Stomach (tissue), 8 donors: ENCODE measurements at regions not wholly inside any gene's neighbourhood (a gene's known extent, or its start where the extent isn't known, plus 50 kb on each side); places are given as distances from the start of the nearest gene placed in this dataset.

Experiments used
- DNase-seq, 2 donors: peaks; one replicate each; pipeline versions ENCODE4 v3.0.0 to v3.0.0-alpha.2; 2013 to 2019
- H3K27ac ChIP-seq, 5 donors: fragments of 200-600 bp in 4 of 5; sonication (generic) in 4 of 5; one replicate each; pipeline ENCODE4 v1.5.1; 2013 to 2019; ENCODE audit warnings: mild to moderate bottlenecking in 1 of 5, moderate library complexity in 1 of 5
- H3K27me3 ChIP-seq, 3 donors: fragments of 200-600 bp; sonication (generic); one replicate each; pipeline ENCODE4 v1.5.1; 2017 to 2019; ENCODE audit warnings: mixed run types in 1 of 3
- H3K36me3 ChIP-seq, 4 donors: fragments of 200-600 bp; sonication (generic); 1 replicate in 3 of 4; 2 replicates in 1 of 4; pipeline ENCODE4 v1.5.1; 2016 to 2019
- H3K4me1 ChIP-seq, 4 donors: fragments of 200-600 bp; sonication (generic); one replicate each; pipeline ENCODE4 v1.5.1; 2016 to 2019
- H3K4me3 ChIP-seq, 4 donors: fragments of 200-600 bp; sonication (generic) in 3 of 4; one replicate each; pipeline ENCODE4 v1.5.1; 2016 to 2019; ENCODE audit warnings: mild to moderate bottlenecking in 1 of 4
- H3K9me3 ChIP-seq, 4 donors: fragments of 200-600 bp; sonication (generic); one replicate each; pipeline ENCODE4 v1.5.1; 2016 to 2019
- CTCF ChIP-seq, 7 experiments: fragments of 450-650 bp in 4 of 7; fragments of 200-600 bp in 3 of 7; sonication (generic) in 3 of 7; IDR thresholded peaks; one replicate each; pipeline ENCODE4 v1.5.1; 2016 to 2019; ENCODE audit warnings: antibody characterized with exemption in 7 of 7, control low read depth in 2 of 7, mild to moderate bottlenecking in 1 of 7
- EP300 ChIP-seq: sonication (generic); formaldehyde crosslinking; IDR thresholded peaks from one replicate; pipeline ENCODE4 v1.6.1; 2017; ENCODE audit warnings: antibody characterized with exemption
- POLR2A ChIP-seq, 4 donors: fragments of 450-650 bp; IDR thresholded peaks; one replicate each; pipeline ENCODE4 v1.6.1; 2016; ENCODE audit warnings: antibody characterized with exemption in 4 of 4, control low read depth in 2 of 4, mild to moderate bottlenecking in 1 of 4, moderate library complexity in 1 of 4
- POLR2AphosphoS5 ChIP-seq, 3 donors: sonication (generic); formaldehyde crosslinking; IDR thresholded peaks; one replicate each; pipeline ENCODE4 v1.6.1; 2016; ENCODE audit warnings: antibody characterized with exemption in 3 of 3
- WGBS, 5 donors: extraction: QIAGEN DNeasy Blood & Tissue Kit in 3 of 5; methylation state at CpG; one replicate each; pipeline versions ENCODE4 v1.1.5 to v1.1.7; 2013 to 2018; 5-methylcytosine and 5-hydroxymethylcytosine counted together
- intact Hi-C: fragments of 100-400 bp; cut with DNase I; formaldehyde crosslinking; loops from one replicate; pipeline ENCODE4 v1.15.1; 2023; ENCODE audit warnings: low total_unique reads
- donor health status: healthy with polysubstance abuse.
- donor health status: Bipolar disorder and iron deficiency.
- donor health status: healthy.

- Histone ChIP-seq H3K4me3 (no peak overlapping the region), H3K9me3 (no peaks in the 10 kb centered on the region), H3K27ac (no peak overlapping the region), H3K4me1 (peaks cover 0 to 14% (median 5%) of the 10 kb centered on the region in 4 donors), H3K27me3 (no peaks in the 10 kb centered on the region), H3K36me3 (no peaks in the 10 kb centered on the region)
- intact Hi-C loops: no loop called here
- DNase-seq: peak in 1 of 2 donors; percentile 44
- no peak for TF ChIP-seq POLR2A (IDR thresholded peaks at IDR 0.05)
- TF ChIP-seq POLR2AphosphoS5 (IDR thresholded peaks at IDR 0.05): no peak
- no peak for TF ChIP-seq CTCF (IDR thresholded peaks at IDR 0.05)
- no peak for TF ChIP-seq EP300
Measured at GRCh38 chr2:138086576-138086975, 122.3 kb downstream of the HNMT start.

- H3K4me1 ChIP-seq: peaks cover 0 to 14% (median 5%) of the 10 kb centered on the region in 4 donors
- TF ChIP-seq POLR2AphosphoS5 (IDR thresholded peaks at IDR 0.05): no peak
- no peak for TF ChIP-seq POLR2A (IDR thresholded peaks at IDR 0.05)
- no peak for TF ChIP-seq CTCF (IDR thresholded peaks at IDR 0.05)
- TF ChIP-seq EP300: no peak
- peak in 1 of 2 donors; percentile 48 for DNase-seq
- no peaks in the 10 kb centered on the region for H3K27me3 ChIP-seq
- no peaks in the 10 kb centered on the region for H3K9me3 ChIP-seq
- WGBS, 5 donors: 15 to 42% (median 25%) methylated on average over 13 of the region's 13 CpGs
- H3K27ac ChIP-seq: no peak overlapping the region
- no peaks in the 10 kb centered on the region for H3K36me3 ChIP-seq
- intact Hi-C loops: no loop called here
- H3K4me3 ChIP-seq: peak overlapping the region in 1 of 4 donors; percentile 7
Measured at GRCh38 chr2:138087751-138088593, 123.7 kb downstream of the HNMT start.

- no peak for TF ChIP-seq POLR2AphosphoS5 (IDR thresholded peaks at IDR 0.05)
- TF ChIP-seq CTCF (IDR thresholded peaks at IDR 0.05): peak in 4 of 7 experiments; percentile 13 to 68 (median 47)
- DNase-seq: peak in 1 of 2 donors; percentile 31
- Histone ChIP-seq H3K36me3 (no peaks in the 10 kb centered on the region), H3K27me3 (no peaks in the 10 kb centered on the region), H3K27ac (no peak overlapping the region), H3K9me3 (no peaks in the 10 kb centered on the region), H3K4me3 (no peak overlapping the region), H3K4me1 (peaks cover 0 to 14% (median 5%) of the 10 kb centered on the region in 4 donors)
- intact Hi-C loops: loop anchor here (10.0 kb wide), 1 partner anchor 176 kb away; no protein-coding TSS in a partner anchor
- WGBS, 5 donors: 88 to 98% (median 93%) methylated on average over 1 of the region's 1 CpG
Measured at GRCh38 chr2:138090330-138090729, 126.1 kb downstream of the HNMT start.

GRCh38 chr2:138093455-138093854 lies 129.2 kb downstream of the HNMT start:
- Histone ChIP-seq H3K36me3 (no peaks in the 10 kb centered on the region), H3K4me3 (no peak overlapping the region), H3K9me3 (no peaks in the 10 kb centered on the region), H3K4me1 (no peaks in the 10 kb centered on the region), H3K27ac (no peak overlapping the region), H3K27me3 (no peaks in the 10 kb centered on the region)
- WGBS, 5 donors: 83 to 93% (median 89%) methylated on average over 4 of the region's 4 CpGs
- DNase-seq: no peak
- intact Hi-C loops: loop anchor here (10.0 kb wide), 1 partner anchor 179 kb away; no protein-coding TSS in a partner anchor
- TF ChIP-seq CTCF (IDR thresholded peaks at IDR 0.05) (no peak), EP300 (no peak), POLR2A (IDR thresholded peaks at IDR 0.05) (no peak), POLR2AphosphoS5 (IDR thresholded peaks at IDR 0.05) (no peak)
